ENCODE measurements at regions not wholly inside any gene's neighbourhood (a gene's known extent, or its start where the extent isn't known, plus 50 kb on each side); places are given as distances from the start of the nearest gene placed in this dataset.

DNA sequence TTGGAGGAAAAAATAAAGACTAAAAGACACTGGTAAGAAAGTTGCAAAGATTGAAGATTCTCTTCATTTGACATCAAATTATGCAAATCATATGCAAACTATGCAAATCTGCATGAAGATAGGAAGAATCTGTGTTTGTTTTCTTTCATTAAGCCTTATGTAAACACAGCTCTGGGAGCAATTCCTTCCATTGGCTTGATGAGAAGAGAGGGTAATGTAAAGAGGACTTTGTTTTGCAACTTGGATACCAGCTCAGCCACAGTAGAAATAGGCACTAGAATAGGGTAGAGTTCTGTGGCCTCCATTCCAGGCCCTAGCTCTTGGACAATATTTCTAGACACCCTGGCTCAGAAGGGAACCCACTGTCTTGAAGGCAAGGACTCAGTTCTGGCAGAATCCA, 388.4 kb upstream of the RASGEF1B start:
- no peak for TF ChIP-seq CTCF (IDR thresholded peaks at IDR 0.05)
- TF ChIP-seq POLR2A (IDR thresholded peaks at IDR 0.05), result no peak
